OCI-LY3 (cell line): ENCODE measurements at regions not wholly inside any gene's neighbourhood (a gene's known extent, or its start where the extent isn't known, plus 50 kb on each side); places are given as distances from the start of the nearest gene placed in this dataset.

Source experiments
- EZH2phosphoT487 ChIP-seq: fragments of 200-600 bp; shearing (Covaris generic); IDR thresholded peaks from 2 replicates; pipeline ENCODE4 v1.6.1; 2018; ENCODE audit warnings: antibody characterized with exemption, mixed run types, low read depth
- TF ChIP-seq, protein P1 (sequence below): fragments of 200-600, 300-600 bp; sonication (generic); IDR thresholded peaks from 2 replicates; pipeline ENCODE4 v1.5.1; 2014; ENCODE audit warnings: antibody characterized with exemption, low read length, low read depth

DNA sequence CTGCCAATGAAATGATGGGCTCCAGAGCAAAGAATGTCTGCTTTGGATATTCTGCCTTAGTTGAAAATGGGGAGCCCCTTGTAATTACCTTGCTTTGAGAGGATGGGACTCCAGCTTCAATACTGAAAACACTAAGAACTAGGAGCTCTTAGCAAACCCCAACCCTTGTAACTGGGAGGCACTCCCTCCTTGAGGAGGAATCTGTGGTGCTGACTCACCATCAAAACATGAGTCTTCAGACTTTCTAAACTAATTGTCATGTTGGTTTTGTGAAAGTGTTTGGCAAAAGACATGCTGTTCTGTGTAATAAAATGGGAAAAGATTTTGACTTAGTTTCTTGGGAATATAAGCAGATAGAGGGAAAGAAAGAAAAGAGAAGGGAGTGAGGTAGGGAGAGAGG lies 91.9 kb upstream of the PTPRD start:
- TF ChIP-seq, protein P1, sequence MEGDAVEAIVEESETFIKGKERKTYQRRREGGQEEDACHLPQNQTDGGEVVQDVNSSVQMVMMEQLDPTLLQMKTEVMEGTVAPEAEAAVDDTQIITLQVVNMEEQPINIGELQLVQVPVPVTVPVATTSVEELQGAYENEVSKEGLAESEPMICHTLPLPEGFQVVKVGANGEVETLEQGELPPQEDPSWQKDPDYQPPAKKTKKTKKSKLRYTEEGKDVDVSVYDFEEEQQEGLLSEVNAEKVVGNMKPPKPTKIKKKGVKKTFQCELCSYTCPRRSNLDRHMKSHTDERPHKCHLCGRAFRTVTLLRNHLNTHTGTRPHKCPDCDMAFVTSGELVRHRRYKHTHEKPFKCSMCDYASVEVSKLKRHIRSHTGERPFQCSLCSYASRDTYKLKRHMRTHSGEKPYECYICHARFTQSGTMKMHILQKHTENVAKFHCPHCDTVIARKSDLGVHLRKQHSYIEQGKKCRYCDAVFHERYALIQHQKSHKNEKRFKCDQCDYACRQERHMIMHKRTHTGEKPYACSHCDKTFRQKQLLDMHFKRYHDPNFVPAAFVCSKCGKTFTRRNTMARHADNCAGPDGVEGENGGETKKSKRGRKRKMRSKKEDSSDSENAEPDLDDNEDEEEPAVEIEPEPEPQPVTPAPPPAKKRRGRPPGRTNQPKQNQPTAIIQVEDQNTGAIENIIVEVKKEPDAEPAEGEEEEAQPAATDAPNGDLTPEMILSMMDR, result no peak
- no peak for TF ChIP-seq EZH2phosphoT487
